ENCODE measurements at regions not wholly inside any gene's neighbourhood (a gene's known extent, or its start where the extent isn't known, plus 50 kb on each side); places are given as distances from the start of the nearest gene placed in this dataset.

GRCh38 chr9:91160599-91161464 is 200.9 kb downstream of the AUH start:
- Histone ChIP-seq H3K27ac (ENCODE audit: low read depth, low read length, poor library complexity, severe bottlenecking) (no peak overlapping the region), H3K4me1 (ENCODE audit: insufficient read depth, low read length, poor library complexity, severe bottlenecking) (no peaks in the 10 kb centered on the region), H3K4me3 (ENCODE audit: low read depth, low read length, poor library complexity, severe bottlenecking) (no peak overlapping the region), H3K9me3 (ENCODE audit: low read depth, low read length, poor library complexity, severe bottlenecking) (no peaks in the 10 kb centered on the region), H3K27me3 (replicated peaks; ENCODE audit: insufficient read depth, low read depth, low read length, poor library complexity) (no peaks in the 10 kb centered on the region), H3K36me3 (ENCODE audit: insufficient read depth, low read length, poor library complexity, severe bottlenecking) (no peaks in the 10 kb centered on the region)
- no peak for TF ChIP-seq EZH2 (IDR thresholded peaks at IDR 0.05; ENCODE audit: borderline replicate concordance, low read depth, low read length, poor library complexity, severe bottlenecking)
- TF ChIP-seq, protein P1, sequence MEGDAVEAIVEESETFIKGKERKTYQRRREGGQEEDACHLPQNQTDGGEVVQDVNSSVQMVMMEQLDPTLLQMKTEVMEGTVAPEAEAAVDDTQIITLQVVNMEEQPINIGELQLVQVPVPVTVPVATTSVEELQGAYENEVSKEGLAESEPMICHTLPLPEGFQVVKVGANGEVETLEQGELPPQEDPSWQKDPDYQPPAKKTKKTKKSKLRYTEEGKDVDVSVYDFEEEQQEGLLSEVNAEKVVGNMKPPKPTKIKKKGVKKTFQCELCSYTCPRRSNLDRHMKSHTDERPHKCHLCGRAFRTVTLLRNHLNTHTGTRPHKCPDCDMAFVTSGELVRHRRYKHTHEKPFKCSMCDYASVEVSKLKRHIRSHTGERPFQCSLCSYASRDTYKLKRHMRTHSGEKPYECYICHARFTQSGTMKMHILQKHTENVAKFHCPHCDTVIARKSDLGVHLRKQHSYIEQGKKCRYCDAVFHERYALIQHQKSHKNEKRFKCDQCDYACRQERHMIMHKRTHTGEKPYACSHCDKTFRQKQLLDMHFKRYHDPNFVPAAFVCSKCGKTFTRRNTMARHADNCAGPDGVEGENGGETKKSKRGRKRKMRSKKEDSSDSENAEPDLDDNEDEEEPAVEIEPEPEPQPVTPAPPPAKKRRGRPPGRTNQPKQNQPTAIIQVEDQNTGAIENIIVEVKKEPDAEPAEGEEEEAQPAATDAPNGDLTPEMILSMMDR (conservative IDR thresholded peaks at IDR 0.05; ENCODE audit: low read depth, low read length): no peak
- BruUV-seq (replicated peaks): no TSS peak
- DNase-seq (ENCODE audit: low spot score): no peak
- ChIA-PET CTCF (no interaction called here), POLR2A (ENCODE audit: low non-redundant PET) (no interaction called here)
- intact Hi-C loops (cut with micrococcal nuclease; ENCODE audit: unreplicated experiment): no loop called here

- H3K4me3 ChIP-seq (ENCODE audit: low read depth, low read length, poor library complexity, severe bottlenecking): no peak overlapping the region
- CTCF ChIA-PET: no interaction called here
- intact Hi-C loops (cut with micrococcal nuclease; ENCODE audit: unreplicated experiment): no loop called here
- no peaks in the 10 kb centered on the region for H3K27me3 ChIP-seq (replicated peaks; ENCODE audit: insufficient read depth, low read depth, low read length, poor library complexity)
- no TSS peak for BruUV-seq (replicated peaks)
- TF ChIP-seq, protein P1 (conservative IDR thresholded peaks at IDR 0.05; ENCODE audit: low read depth, low read length): no peak
- no peaks in the 10 kb centered on the region for H3K36me3 ChIP-seq (ENCODE audit: insufficient read depth, low read length, poor library complexity, severe bottlenecking)
- H3K4me1 ChIP-seq (ENCODE audit: insufficient read depth, low read length, poor library complexity, severe bottlenecking): no peaks in the 10 kb centered on the region
- H3K27ac ChIP-seq (ENCODE audit: low read depth, low read length, poor library complexity, severe bottlenecking): no peak overlapping the region
- no peak for DNase-seq (ENCODE audit: low spot score)
- POLR2A ChIA-PET (ENCODE audit: low non-redundant PET): no interaction called here
- no peaks in the 10 kb centered on the region for H3K9me3 ChIP-seq (ENCODE audit: low read depth, low read length, poor library complexity, severe bottlenecking)
These were observed 200.0 kb downstream of the AUH start for GRCh38 chr9:91161465-91162300.

DNA sequence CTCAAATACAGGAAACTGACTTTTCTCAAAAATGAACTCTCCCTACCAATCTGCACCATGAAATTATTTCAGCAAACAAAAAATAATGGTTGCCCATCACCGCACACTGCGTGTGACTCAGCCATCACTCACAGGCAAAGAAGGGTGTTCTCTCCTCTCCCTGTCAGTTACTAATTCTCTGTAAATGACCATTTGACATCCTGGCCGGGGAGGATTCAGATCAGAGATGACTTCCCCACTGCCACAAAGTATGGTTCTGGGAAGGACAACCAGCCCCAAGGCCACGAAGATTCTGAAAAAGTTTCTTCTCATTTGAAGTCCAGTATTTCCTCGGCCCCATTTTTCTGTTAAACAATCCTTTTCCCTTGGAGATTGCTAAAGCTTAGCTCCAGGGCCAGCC is 199.4 kb downstream of the AUH start:
- Histone ChIP-seq H3K36me3 (ENCODE audit: insufficient read depth, low read length, poor library complexity, severe bottlenecking) (no peaks in the 10 kb centered on the region), H3K4me1 (ENCODE audit: insufficient read depth, low read length, poor library complexity, severe bottlenecking) (no peaks in the 10 kb centered on the region), H3K27ac (ENCODE audit: low read depth, low read length, poor library complexity, severe bottlenecking) (no peak overlapping the region), H3K4me3 (ENCODE audit: low read depth, low read length, poor library complexity, severe bottlenecking) (no peak overlapping the region), H3K27me3 (replicated peaks; ENCODE audit: insufficient read depth, low read depth, low read length, poor library complexity) (no peaks in the 10 kb centered on the region), H3K9me3 (ENCODE audit: low read depth, low read length, poor library complexity, severe bottlenecking) (no peaks in the 10 kb centered on the region)
- intact Hi-C loops (cut with micrococcal nuclease; ENCODE audit: unreplicated experiment): no loop called here
- no peak for DNase-seq (ENCODE audit: low spot score)
- ChIA-PET CTCF (no interaction called here), POLR2A (ENCODE audit: low non-redundant PET) (no interaction called here)
- TF ChIP-seq EZH2 (IDR thresholded peaks at IDR 0.05; ENCODE audit: borderline replicate concordance, low read depth, low read length, poor library complexity, severe bottlenecking): no peak
- TF ChIP-seq, protein P1 (conservative IDR thresholded peaks at IDR 0.05; ENCODE audit: low read depth, low read length): no peak
- no TSS peak for BruUV-seq (replicated peaks)
